ENCODE measurements at regions not wholly inside any gene's neighbourhood (a gene's known extent, or its start where the extent isn't known, plus 50 kb on each side); places are given as distances from the start of the nearest gene placed in this dataset.

DNA sequence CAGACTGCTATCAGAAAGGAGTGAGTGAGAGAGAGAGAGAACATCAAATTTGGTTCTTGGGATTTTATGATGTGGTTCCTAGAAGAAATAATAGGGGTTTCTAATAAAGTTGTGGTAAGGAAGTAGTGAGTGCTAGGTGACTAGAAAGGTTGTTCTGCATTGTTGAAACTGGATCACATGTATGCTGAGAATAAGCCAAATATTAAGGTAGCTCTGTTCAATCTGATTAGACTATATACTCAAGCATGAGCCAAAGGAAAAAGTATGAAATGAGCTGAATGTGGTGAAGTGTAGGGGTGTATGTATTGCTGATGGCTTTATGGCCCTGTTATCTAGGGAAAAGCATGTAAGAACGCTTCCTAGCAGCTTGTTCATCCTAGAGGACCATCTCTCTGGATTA is 63.0 kb upstream of the IMPG1 start:
- no peak overlapping the region for H3K27ac ChIP-seq (ENCODE audit: low read depth, low read length)
- DNase-seq, result no peak
- H3K27me3 Mint-ChIP-seq (ENCODE audit: insufficient read depth), result peaks cover 9% of the 10 kb centered on the region
- H3K9me3 ChIP-seq (ENCODE audit: control insufficient read depth, low read length), result no peaks in the 10 kb centered on the region
- H3K4me3 Mint-ChIP-seq, result no peak overlapping the region
- H3K27me3 ChIP-seq (ENCODE audit: control insufficient read depth, insufficient read depth, low read length, poor library complexity, severe bottlenecking), result no peaks in the 10 kb centered on the region
- TF ChIP-seq, protein P1, sequence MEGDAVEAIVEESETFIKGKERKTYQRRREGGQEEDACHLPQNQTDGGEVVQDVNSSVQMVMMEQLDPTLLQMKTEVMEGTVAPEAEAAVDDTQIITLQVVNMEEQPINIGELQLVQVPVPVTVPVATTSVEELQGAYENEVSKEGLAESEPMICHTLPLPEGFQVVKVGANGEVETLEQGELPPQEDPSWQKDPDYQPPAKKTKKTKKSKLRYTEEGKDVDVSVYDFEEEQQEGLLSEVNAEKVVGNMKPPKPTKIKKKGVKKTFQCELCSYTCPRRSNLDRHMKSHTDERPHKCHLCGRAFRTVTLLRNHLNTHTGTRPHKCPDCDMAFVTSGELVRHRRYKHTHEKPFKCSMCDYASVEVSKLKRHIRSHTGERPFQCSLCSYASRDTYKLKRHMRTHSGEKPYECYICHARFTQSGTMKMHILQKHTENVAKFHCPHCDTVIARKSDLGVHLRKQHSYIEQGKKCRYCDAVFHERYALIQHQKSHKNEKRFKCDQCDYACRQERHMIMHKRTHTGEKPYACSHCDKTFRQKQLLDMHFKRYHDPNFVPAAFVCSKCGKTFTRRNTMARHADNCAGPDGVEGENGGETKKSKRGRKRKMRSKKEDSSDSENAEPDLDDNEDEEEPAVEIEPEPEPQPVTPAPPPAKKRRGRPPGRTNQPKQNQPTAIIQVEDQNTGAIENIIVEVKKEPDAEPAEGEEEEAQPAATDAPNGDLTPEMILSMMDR (conservative IDR thresholded peaks at IDR 0.05), result no peak
- H3K27ac Mint-ChIP-seq, result no peak overlapping the region
- no peaks in the 10 kb centered on the region for H3K4me1 ChIP-seq (ENCODE audit: control insufficient read depth, insufficient read depth, low read length)
- peaks cover 15% of the 10 kb centered on the region for H3K9me3 Mint-ChIP-seq
- no peaks in the 10 kb centered on the region for H3K4me1 Mint-ChIP-seq
- no peak overlapping the region for H3K4me3 ChIP-seq (ENCODE audit: low read length)
- WGBS, 2 experiments (ENCODE audit: insufficient coverage in 1 of 2, insufficient read length in 1 of 2), result 85% methylated on average over 1 of the region's 1 CpG; no CpG with 5 or more reads in 1 of the 2 experiments
- H3K36me3 ChIP-seq (ENCODE audit: control insufficient read depth, insufficient read depth, low read length), result no peaks in the 10 kb centered on the region
- no peaks in the 10 kb centered on the region for H3K36me3 Mint-ChIP-seq (ENCODE audit: low read depth)
- H3K9ac ChIP-seq (ENCODE audit: extremely low read depth, low read length, poor library complexity, severe bottlenecking), result no peak overlapping the region

DNA sequence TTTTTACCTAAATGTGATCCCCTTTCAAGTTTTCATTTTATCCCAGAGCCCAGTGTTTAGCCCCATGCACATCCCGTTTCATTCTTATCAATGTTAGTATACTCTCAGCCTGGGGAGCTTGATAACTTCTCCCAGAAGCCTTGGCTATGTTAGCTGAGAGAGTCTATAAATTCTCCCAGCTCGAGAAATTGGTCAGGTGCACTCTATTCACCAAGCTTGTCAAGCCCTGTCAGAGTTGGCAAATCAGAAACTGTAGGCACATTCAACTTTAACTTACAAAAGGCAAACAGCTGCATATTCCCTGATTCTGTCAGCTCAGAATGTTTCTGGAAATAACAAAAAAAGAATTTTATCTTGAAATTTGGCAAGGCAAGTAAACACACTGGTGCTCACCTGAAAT is 62.2 kb upstream of the IMPG1 start:
- Mint-ChIP-seq H3K27me3 (ENCODE audit: insufficient read depth) (peaks cover 15% of the 10 kb centered on the region), H3K36me3 (ENCODE audit: low read depth) (no peaks in the 10 kb centered on the region), H3K4me3 (no peak overlapping the region), H3K9me3 (peaks cover 13% of the 10 kb centered on the region), H3K4me1 (no peaks in the 10 kb centered on the region), H3K27ac (no peak overlapping the region)
- Histone ChIP-seq H3K36me3 (ENCODE audit: control insufficient read depth, insufficient read depth, low read length) (no peaks in the 10 kb centered on the region), H3K27me3 (ENCODE audit: control insufficient read depth, insufficient read depth, low read length, poor library complexity, severe bottlenecking) (no peaks in the 10 kb centered on the region), H3K27ac (ENCODE audit: low read depth, low read length) (no peak overlapping the region), H3K4me3 (ENCODE audit: low read length) (no peak overlapping the region), H3K9me3 (ENCODE audit: control insufficient read depth, low read length) (no peaks in the 10 kb centered on the region), H3K9ac (ENCODE audit: extremely low read depth, low read length, poor library complexity, severe bottlenecking) (no peak overlapping the region), H3K4me1 (ENCODE audit: control insufficient read depth, insufficient read depth, low read length) (no peaks in the 10 kb centered on the region)
- 71 to 96% methylated on average over 2 of the region's 2 CpGs for WGBS, 2 experiments (ENCODE audit: insufficient coverage in 1 of 2, insufficient read length in 1 of 2)
- TF ChIP-seq, protein P1 (conservative IDR thresholded peaks at IDR 0.05), result no peak
- DNase-seq, result no peak

DNA sequence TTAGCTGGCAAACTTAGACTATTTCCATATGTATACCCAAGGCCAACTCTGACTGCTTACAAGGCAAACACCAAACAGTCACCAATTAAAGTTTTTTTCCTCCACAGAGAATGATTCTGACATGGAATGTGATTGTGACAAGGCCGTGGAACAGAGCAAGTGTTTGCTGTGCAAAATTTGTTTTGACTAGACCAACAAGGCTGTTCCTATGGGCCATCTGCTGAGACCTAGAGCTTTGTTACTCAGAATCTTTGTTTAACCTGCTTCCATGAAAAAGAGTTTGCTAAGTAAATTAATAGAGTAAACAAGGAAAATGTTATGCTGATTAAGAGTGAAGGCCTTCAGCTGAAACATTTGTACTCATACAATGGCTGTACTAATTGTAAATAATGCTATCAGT is 51.6 kb upstream of the IMPG1 start:
- Mint-ChIP-seq H3K4me3 (no peak overlapping the region), H3K4me1 (peaks cover 13% of the 10 kb centered on the region), H3K27ac (no peak overlapping the region), H3K27me3 (ENCODE audit: insufficient read depth) (peaks cover 70% of the 10 kb centered on the region), H3K9me3 (peaks cover 3% of the 10 kb centered on the region), H3K36me3 (ENCODE audit: low read depth) (no peaks in the 10 kb centered on the region)
- Histone ChIP-seq H3K27me3 (ENCODE audit: control insufficient read depth, insufficient read depth, low read length, poor library complexity, severe bottlenecking) (no peaks in the 10 kb centered on the region), H3K4me3 (ENCODE audit: low read length) (no peak overlapping the region), H3K27ac (ENCODE audit: low read depth, low read length) (no peak overlapping the region), H3K9me3 (ENCODE audit: control insufficient read depth, low read length) (peaks cover 3% of the 10 kb centered on the region), H3K9ac (ENCODE audit: extremely low read depth, low read length, poor library complexity, severe bottlenecking) (no peak overlapping the region), H3K36me3 (ENCODE audit: control insufficient read depth, insufficient read depth, low read length) (no peaks in the 10 kb centered on the region), H3K4me1 (ENCODE audit: control insufficient read depth, insufficient read depth, low read length) (peaks cover 5% of the 10 kb centered on the region)
- TF ChIP-seq, protein P1 (conservative IDR thresholded peaks at IDR 0.05), result no peak
- WGBS, 2 experiments (ENCODE audit: insufficient coverage in 1 of 2, insufficient read length in 1 of 2), result 76 to 83% methylated on average over 1 of the region's 1 CpG
- DNase-seq, result no peak
